OCI-LY7 (cell line): ENCODE measurements at regions not wholly inside any gene's neighbourhood (a gene's known extent, or its start where the extent isn't known, plus 50 kb on each side); places are given as distances from the start of the nearest gene placed in this dataset.

Experiments
- BruUV-seq: library from RNA; stranded (reverse); fragments of 400-500 nt; replicated peaks from 2 replicates; lab custom pipeline; 2021; lab: Mats Ljungman, UMichigan
- CTCF ChIA-PET: fragments of 300-600 bp; sonication (Branson Sonifier 250); formaldehyde crosslinking; loops from one replicate; lab custom pipeline; 2022; ENCODE audit warnings: antibody characterized with exemption; ENCODE audit not compliant: unreplicated experiment; lab: Charles Lee
- POLR2A ChIA-PET: fragments of 300-600 bp; sonication (Branson Sonifier 250); formaldehyde crosslinking; loops from one replicate; lab custom pipeline; 2022; ENCODE audit warnings: antibody characterized with exemption; lab: Charles Lee
- DNase-seq: peaks from one replicate; pipeline ENCODE4 v3.0.0-alpha.2; 2015; ENCODE audit warnings: low spot score
- H2AFZ ChIP-seq: fragments of 200-600 bp; sonication (generic), shearing (Covaris generic); 2 replicates; pipeline ENCODE4 v1.6.1; 2014; ENCODE audit warnings: mild to moderate bottlenecking, antibody characterized with exemption, low read length, moderate library complexity
- H3K27ac ChIP-seq: fragments of 200-600 bp; sonication (generic); 2 replicates; pipeline ENCODE4 v1.5.1; 2014; ENCODE audit warnings: mixed run types, low read depth, mild to moderate bottlenecking, moderate library complexity, low read length, inconsistent platforms; ENCODE audit not compliant: poor library complexity, severe bottlenecking
- H3K36me3 ChIP-seq: fragments of 200-600 bp; sonication (generic); 2 replicates; pipeline ENCODE4 v1.6.1; 2014; ENCODE audit warnings: mild to moderate bottlenecking, antibody characterized with exemption, low read length, moderate library complexity, mixed read lengths; ENCODE audit not compliant: insufficient read depth
- H3K4me1 ChIP-seq: fragments of 200-600 bp; sonication (generic); 2 replicates; pipeline ENCODE4 v1.5.1; 2014; ENCODE audit warnings: mild to moderate bottlenecking, low read length; ENCODE audit not compliant: insufficient read depth, poor library complexity, severe bottlenecking
- H3K4me2 ChIP-seq: fragments of 200-600 bp; sonication (generic); 2 replicates; pipeline ENCODE4 v1.6.1; 2014; ENCODE audit warnings: mild to moderate bottlenecking, low read length
- H3K4me3 ChIP-seq: fragments of 200-600 bp; sonication (generic); 2 replicates; pipeline ENCODE4 v1.5.1; 2014; ENCODE audit warnings: mild to moderate bottlenecking, low read depth, low read length; ENCODE audit not compliant: poor library complexity, severe bottlenecking
- H3K79me2 ChIP-seq: fragments of 200-600 bp; sonication (generic); 2 replicates; pipeline ENCODE4 v1.6.1; 2016; ENCODE audit warnings: low read depth, mild to moderate bottlenecking, low read length, moderate library complexity, mixed read lengths; ENCODE audit not compliant: insufficient read depth
- H3K9me2 ChIP-seq: fragments of 200-600 bp; sonication (generic); 2 replicates; pipeline ENCODE4 v1.6.1; 2016; ENCODE audit warnings: mild to moderate bottlenecking, low read length, mixed read lengths; ENCODE audit not compliant: insufficient read depth
- H3K9me3 ChIP-seq: fragments of 200-600 bp; sonication (generic); 2 replicates; pipeline ENCODE4 v1.6.1; 2014; ENCODE audit warnings: mild to moderate bottlenecking, mixed run types, low read length, mixed read lengths
- H4K20me1 ChIP-seq: fragments of 200-600 bp; sonication (generic); 2 replicates; pipeline ENCODE4 v1.6.1; 2014; ENCODE audit warnings: mild to moderate bottlenecking, antibody characterized with exemption, low read length, moderate library complexity, mixed read lengths; ENCODE audit not compliant: insufficient read depth
- CTCF ChIP-seq: fragments of 200-600 bp; sonication (generic); conservative IDR thresholded peaks from 2 replicates; pipeline ENCODE4 v1.5.1; 2014; ENCODE audit warnings: mild to moderate bottlenecking, antibody characterized with exemption, low read length, moderate library complexity, mixed read lengths
- EZH2phosphoT487 ChIP-seq: fragments of 200-600 bp; sonication (generic); IDR thresholded peaks from 2 replicates; pipeline ENCODE4 v1.6.1; 2018; ENCODE audit warnings: low read depth, borderline replicate concordance, mild to moderate bottlenecking, mixed run types, antibody characterized with exemption, low read length, moderate library complexity, mixed read lengths
- intact Hi-C: fragments of 100-400 bp; cut with micrococcal nuclease; formaldehyde crosslinking; loops from one replicate; pipeline ENCODE4 v1.10.0; 2022; ENCODE audit not compliant: unreplicated experiment

- Histone ChIP-seq H2AFZ (no peak overlapping the region), H3K36me3 (no peaks in the 10 kb centered on the region), H3K4me1 (no peaks in the 10 kb centered on the region), H3K27ac (no peak overlapping the region), H3K9me3 (no peaks in the 10 kb centered on the region), H3K9me2 (no peaks in the 10 kb centered on the region), H3K4me2 (no peak overlapping the region), H3K79me2 (no peaks in the 10 kb centered on the region), H3K4me3 (no peak overlapping the region), H4K20me1 (no peaks in the 10 kb centered on the region)
- TF ChIP-seq EZH2phosphoT487 (no peak), CTCF (peak; percentile 62)
- ChIA-PET CTCF (no interaction called here), POLR2A (no interaction called here)
- BruUV-seq, result no TSS peak
- DNase-seq, result peak; percentile 4
- intact Hi-C loops, result no loop called here
Measured at GRCh38 chr6:168815229-168815628, 374.2 kb downstream of the SMOC2 start.

GRCh38 chr6:168808232-168808631 lies 367.2 kb downstream of the SMOC2 start:
- TF ChIP-seq CTCF (no peak), EZH2phosphoT487 (no peak)
- POLR2A ChIA-PET, result interaction anchor here (0.7 kb wide), 1 partner anchor 238 kb away, joined by 4 read pairs; no protein-coding TSS in a partner anchor
- Histone ChIP-seq H3K79me2 (no peaks in the 10 kb centered on the region), H3K9me2 (no peaks in the 10 kb centered on the region), H3K4me2 (no peak overlapping the region), H3K4me1 (no peaks in the 10 kb centered on the region), H4K20me1 (no peaks in the 10 kb centered on the region), H3K9me3 (no peaks in the 10 kb centered on the region), H3K4me3 (no peak overlapping the region), H3K27ac (no peak overlapping the region), H2AFZ (no peak overlapping the region), H3K36me3 (no peaks in the 10 kb centered on the region)
- BruUV-seq, result no TSS peak
- intact Hi-C loops, result no loop called here
- DNase-seq, result no peak
- CTCF ChIA-PET, result interaction anchor here (0.5 kb wide), 1 partner anchor 382 kb away, joined by 3 read pairs; no protein-coding TSS in a partner anchor

- Histone ChIP-seq H4K20me1 (no peaks in the 10 kb centered on the region), H3K27ac (no peak overlapping the region), H3K9me3 (no peaks in the 10 kb centered on the region), H2AFZ (no peak overlapping the region), H3K36me3 (no peaks in the 10 kb centered on the region), H3K4me3 (no peak overlapping the region), H3K4me1 (no peaks in the 10 kb centered on the region), H3K4me2 (no peak overlapping the region), H3K79me2 (no peaks in the 10 kb centered on the region), H3K9me2 (no peaks in the 10 kb centered on the region)
- DNase-seq, result no peak
- intact Hi-C loops, result no loop called here
- ChIA-PET CTCF (no interaction called here), POLR2A (interaction anchor here (0.8 to 1.2 kb wide), 2 partner anchors 8 to 51 kb away, joined by 3 read pairs; no protein-coding TSS in a partner anchor)
- TF ChIP-seq EZH2phosphoT487, result no peak
- TF ChIP-seq CTCF, result no peak
- BruUV-seq, result no TSS peak
Measured at GRCh38 chr6:168804331-168804730, 363.3 kb downstream of the SMOC2 start.
